Adipocyte (in vitro differentiated cells): ENCODE measurements at regions not wholly inside any gene's neighbourhood (a gene's known extent, or its start where the extent isn't known, plus 50 kb on each side); places are given as distances from the start of the nearest gene placed in this dataset.

Experiments
- DNase-seq: peaks from one replicate; pipeline ENCODE4 v3.0.0-alpha.2; 2015; ENCODE audit warnings: low read depth
- H3K27me3 ChIP-seq: replicated peaks from 2 replicates; pipeline ENCODE4 v1.7.0; 2013; ENCODE audit warnings: mild to moderate bottlenecking, low read length, moderate library complexity; ENCODE audit not compliant: control insufficient read depth, insufficient read depth
- H3K36me3 ChIP-seq: 2 replicates; pipeline ENCODE4 v1.7.0; 2013; ENCODE audit warnings: low read length, mild to moderate bottlenecking, moderate library complexity; ENCODE audit not compliant: control insufficient read depth, insufficient read depth, severe bottlenecking
- H3K4me1 ChIP-seq: 2 replicates; pipeline ENCODE4 v1.7.0; 2013; ENCODE audit warnings: mild to moderate bottlenecking, low read length, moderate library complexity; ENCODE audit not compliant: control insufficient read depth, insufficient read depth
- H3K4me3 ChIP-seq: 2 replicates; pipeline ENCODE4 v1.7.0; 2013; ENCODE audit warnings: mild to moderate bottlenecking, low read length, moderate library complexity
- H3K9ac ChIP-seq: 2 replicates; pipeline ENCODE4 v1.7.0; 2013; ENCODE audit warnings: mild to moderate bottlenecking, low read length, moderate library complexity
- H3K9me3 ChIP-seq: 2 replicates; pipeline ENCODE4 v1.7.0; 2013; ENCODE audit warnings: mild to moderate bottlenecking, low read length, moderate library complexity; ENCODE audit not compliant: control insufficient read depth

DNA sequence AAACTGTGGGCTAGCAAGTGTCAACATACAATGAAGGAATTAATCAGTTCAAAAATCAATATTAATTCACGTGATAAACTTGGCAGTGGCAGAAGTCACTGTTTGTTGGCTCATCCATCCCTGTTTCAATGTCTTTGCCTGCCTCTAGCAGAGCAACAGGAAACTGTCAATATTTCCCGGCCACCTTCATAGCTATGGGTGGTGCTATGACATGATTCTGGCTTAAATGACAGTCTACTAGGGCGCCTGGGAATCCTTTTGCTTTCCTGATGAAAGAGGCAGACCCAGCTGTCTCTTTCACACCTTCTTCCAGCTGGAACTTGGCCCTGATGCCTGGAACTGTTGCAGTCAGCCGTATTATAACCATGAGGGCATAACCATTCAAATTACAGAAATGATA lies 72.1 kb upstream of the DNAH5 start:
- no peak overlapping the region for H3K4me3 ChIP-seq
- H3K9me3 ChIP-seq: no peaks in the 10 kb centered on the region
- peaks cover 8% of the 10 kb centered on the region for H3K4me1 ChIP-seq
- H3K27me3 ChIP-seq: no peaks in the 10 kb centered on the region
- H3K36me3 ChIP-seq: no peaks in the 10 kb centered on the region
- H3K9ac ChIP-seq: no peak overlapping the region
- DNase-seq: no peak

DNA sequence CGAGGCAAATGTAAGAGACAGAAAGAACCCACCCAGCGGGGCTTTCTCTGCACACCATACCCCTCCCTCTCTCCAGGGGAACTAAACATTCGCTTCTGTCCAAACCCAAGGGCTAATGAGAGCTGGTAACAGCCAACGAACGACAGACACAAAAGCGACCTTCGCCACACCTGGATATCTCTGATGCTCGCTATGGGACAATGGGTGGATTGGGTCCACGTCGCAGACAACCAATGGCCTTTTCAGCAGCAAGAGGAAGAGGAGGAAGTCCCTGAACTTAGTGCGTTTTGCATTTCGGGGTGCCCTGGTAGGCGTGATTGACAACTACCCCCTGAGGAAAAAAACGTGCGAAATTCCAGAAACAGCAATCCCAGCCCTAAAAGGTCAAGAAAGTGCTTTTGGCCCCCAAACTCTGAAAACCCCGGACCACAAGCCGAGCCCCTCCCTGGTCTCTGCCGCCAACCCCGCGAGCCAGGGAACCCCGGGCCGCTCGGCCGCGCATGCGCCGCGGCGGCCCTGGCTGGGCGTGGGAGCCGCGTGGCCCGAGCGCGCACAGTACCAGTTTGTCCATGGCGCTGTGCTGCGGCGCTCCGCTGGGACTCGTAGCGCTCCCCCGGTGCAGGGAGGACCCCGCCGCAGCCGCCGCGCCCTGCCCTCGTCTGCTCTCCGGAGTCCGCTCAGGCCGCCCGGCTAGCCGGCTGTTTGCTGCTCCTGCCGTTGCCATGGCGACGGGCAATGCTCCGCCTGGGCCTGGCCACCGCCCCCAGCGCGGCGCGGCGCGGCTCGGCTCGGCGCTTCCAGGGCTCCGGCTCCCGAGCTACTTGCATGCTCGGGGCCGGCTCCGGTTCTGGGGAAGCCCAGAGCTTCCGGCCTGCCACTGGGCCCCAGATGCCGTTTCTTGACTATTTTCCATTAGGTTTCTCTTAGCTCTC lies 66.9 kb upstream of the DNAH5 start:
- peak overlapping the region; percentile 90 for H3K4me3 ChIP-seq
- peaks cover 27% of the 10 kb centered on the region for H3K4me1 ChIP-seq
- H3K27me3 ChIP-seq: no peaks in the 10 kb centered on the region
- no peaks in the 10 kb centered on the region for H3K36me3 ChIP-seq
- no peaks in the 10 kb centered on the region for H3K9me3 ChIP-seq
- DNase-seq: peak; percentile 96
- H3K9ac ChIP-seq: peak overlapping the region; percentile 87

DNA sequence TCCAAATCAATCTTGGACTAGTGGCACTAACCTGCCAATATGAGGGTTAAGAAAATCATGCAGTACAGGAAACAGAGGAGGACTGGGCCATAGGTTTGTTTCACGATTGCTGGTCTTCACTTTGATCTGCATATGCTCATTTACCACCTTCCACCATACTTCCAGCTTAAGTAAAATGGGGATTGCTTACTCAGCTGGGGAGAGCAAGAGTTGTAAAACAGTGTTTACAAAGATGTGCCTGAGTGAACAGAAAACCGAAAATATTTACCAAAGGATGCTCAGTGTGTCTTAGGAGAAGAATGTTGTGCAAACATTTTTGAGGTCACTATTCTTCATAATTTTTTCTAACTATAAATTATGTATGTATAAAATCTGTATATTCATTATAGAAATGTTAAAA lies 65.1 kb upstream of the DNAH5 start:
- Histone ChIP-seq H3K27me3 (no peaks in the 10 kb centered on the region), H3K9ac (no peak overlapping the region), H3K9me3 (no peaks in the 10 kb centered on the region), H3K4me3 (no peak overlapping the region), H3K36me3 (no peaks in the 10 kb centered on the region), H3K4me1 (peaks cover 32% of the 10 kb centered on the region)
- DNase-seq: no peak

DNA sequence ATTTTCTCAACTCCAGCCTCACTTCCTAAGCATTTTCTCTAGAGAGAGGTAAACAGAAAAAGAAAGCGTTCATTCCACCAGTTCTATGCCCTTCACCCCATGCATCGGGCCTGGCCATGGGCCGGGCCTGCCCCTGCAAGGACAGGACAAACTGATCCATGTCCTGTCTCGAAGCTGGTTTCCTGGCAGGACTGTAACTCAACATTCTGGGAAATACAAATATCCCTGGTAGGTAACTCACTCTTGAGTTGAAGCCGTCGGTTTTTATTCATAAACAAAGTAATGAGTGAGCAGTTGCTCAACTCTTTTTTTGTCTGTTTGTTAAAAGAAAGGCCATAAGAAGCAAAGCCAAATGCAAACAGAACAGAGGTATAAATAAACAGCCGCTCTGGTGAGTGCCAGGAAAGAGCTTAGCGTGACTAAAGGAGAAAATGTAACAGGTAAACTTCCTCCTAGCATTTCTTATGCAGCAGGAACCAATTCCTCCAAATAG lies 64.4 kb upstream of the DNAH5 start:
- Histone ChIP-seq H3K9ac (no peak overlapping the region), H3K9me3 (no peaks in the 10 kb centered on the region), H3K27me3 (no peaks in the 10 kb centered on the region), H3K4me1 (peaks cover 39% of the 10 kb centered on the region), H3K4me3 (no peak overlapping the region), H3K36me3 (no peaks in the 10 kb centered on the region)
- no peak for DNase-seq

DNA sequence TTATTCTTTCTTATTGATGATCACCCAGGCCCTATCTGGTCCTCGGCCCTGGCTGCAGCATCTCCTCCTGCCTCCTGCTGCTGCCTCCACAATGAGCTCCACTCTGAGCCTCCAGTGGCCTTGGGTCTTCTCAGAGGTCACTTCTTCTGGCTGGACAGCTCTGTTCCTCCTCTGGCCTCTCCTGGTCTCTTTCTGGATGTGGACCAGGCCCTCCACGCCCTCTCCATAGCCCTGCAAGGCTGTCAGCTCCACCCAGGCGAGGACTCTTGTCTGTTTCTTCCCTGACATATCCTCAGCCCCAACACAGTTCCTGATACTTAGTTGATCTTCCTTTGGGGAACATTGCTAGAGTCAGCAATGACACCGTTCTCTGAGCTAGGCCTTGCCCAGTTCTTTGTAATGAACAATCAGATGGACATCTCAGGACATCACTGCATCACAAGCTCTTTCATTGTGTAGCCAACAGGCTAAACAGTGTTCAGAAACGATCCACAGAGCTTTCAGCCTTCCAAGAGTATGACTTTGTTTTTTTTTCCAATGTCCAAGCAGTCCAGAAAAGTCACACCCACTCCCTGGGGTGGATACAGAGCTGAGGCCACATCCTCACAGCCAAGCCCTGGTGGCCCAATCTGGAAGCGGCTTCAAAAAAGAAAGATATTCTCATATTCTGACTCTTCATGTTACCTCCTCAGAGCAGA lies 62.5 kb upstream of the DNAH5 start:
- Histone ChIP-seq H3K9me3 (no peaks in the 10 kb centered on the region), H3K4me3 (no peak overlapping the region), H3K9ac (peak overlapping the region; percentile 42), H3K4me1 (peaks cover 39% of the 10 kb centered on the region), H3K36me3 (no peaks in the 10 kb centered on the region), H3K27me3 (no peaks in the 10 kb centered on the region)
- peak; percentile 20 for DNase-seq

DNA sequence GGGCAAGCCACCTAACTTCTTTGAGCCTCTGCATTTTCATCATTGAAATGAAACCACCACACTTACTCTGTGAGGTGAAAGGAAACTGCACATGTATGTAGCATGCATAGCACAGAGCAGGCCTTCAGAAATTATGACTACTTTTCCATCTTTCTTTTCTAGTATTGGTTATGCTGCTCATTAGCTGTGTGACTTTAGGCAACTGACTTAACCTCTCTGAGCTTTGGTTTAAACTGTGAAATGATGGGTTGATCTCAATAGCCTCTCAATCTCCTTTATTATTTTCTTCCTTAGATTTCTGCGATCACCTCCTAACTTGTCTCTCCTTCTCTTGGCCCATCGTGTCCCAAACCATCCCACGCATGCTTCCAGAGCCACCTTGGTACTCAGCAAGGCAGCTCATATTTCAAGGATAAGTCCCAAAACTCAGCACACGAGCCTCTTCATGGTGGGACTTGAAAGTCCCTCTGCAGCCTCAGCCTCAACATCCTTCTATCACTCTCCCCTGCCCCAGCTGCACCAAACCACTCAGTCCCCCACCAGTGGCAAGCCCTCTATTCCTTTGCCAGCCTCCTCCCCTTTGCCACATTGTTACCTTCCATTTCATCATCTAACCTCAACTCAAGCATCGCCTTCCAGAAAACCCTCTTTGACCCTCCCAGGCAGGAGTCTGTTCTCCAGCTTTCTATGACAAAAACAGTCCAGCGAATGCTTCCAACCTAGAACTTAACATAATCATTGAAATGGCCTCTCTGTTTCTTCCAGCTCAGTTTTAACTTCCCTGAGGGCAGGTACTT lies 60.3 kb upstream of the DNAH5 start:
- Histone ChIP-seq H3K9me3 (no peaks in the 10 kb centered on the region), H3K36me3 (no peaks in the 10 kb centered on the region), H3K4me1 (peaks cover 32% of the 10 kb centered on the region), H3K9ac (peak overlapping the region; percentile 20), H3K4me3 (no peak overlapping the region), H3K27me3 (no peaks in the 10 kb centered on the region)
- DNase-seq: peak; percentile 35

DNA sequence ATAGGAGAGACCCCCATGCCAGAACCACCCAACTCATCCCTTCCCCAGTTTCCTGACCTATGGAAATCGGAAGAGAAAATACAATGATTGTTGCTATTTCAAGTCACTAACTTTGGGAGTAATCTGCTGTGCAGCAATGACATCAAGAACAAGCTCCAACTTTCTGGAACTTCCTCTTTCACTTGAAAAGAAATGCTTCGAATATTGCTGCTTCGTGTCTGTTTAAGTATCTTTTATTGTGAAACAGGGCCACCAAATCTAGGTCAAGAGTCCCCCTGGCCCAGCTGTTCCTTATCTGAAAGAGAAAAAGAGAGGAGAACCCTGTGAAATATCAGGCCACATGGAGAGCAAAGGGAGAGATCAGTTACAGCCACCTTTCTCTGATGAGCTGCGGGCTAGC lies 59.4 kb upstream of the DNAH5 start:
- Histone ChIP-seq H3K4me3 (peak overlapping the region; percentile 38), H3K9me3 (no peaks in the 10 kb centered on the region), H3K9ac (peak overlapping the region; percentile 20), H3K36me3 (no peaks in the 10 kb centered on the region), H3K27me3 (no peaks in the 10 kb centered on the region), H3K4me1 (peaks cover 32% of the 10 kb centered on the region)
- DNase-seq: no peak

DNA sequence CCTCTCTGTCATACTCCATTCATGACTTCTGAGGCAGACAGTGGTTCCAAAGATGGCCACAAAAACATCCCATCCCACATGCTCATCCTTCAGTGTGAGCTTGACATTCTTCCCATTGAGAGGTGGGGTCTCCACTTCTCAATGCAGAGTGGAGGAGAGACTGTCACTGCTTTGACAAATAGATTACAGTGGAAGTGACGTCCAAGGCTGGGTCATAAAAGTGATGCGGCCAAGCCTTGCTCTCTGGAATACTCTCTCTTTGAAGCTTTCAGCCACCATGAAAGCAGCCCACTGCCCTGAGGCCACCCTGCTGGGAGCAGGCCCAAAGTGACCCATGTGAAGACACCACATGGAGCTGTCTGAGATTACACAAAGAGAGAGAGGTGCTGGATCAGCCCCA lies 59.0 kb upstream of the DNAH5 start:
- no peak for DNase-seq
- H3K36me3 ChIP-seq: no peaks in the 10 kb centered on the region
- H3K9ac ChIP-seq: peak overlapping the region; percentile 20
- H3K4me1 ChIP-seq: peaks cover 32% of the 10 kb centered on the region
- peak overlapping the region; percentile 38 for H3K4me3 ChIP-seq
- H3K9me3 ChIP-seq: no peaks in the 10 kb centered on the region
- H3K27me3 ChIP-seq: no peaks in the 10 kb centered on the region

DNA sequence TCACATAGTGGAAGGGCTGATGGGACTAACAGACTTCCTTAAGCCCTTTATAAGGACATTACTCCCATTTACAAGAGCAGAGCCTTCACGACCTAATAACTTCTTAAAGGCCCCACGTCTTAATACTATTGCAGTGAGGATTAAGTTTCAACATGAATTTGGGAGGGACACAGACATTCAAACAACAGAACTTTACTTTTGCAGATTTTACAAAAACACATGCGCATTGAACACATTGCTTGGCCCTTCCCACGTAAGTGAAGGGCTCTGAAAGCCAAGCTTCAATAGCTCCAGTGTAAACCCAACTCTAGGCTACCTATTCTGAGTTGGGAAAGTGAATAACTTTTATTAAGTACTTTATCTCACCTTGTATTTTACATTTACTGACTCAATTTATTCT lies 53.8 kb upstream of the DNAH5 start:
- peaks cover under 1% of the 10 kb centered on the region for H3K4me1 ChIP-seq
- DNase-seq: no peak
- no peak overlapping the region for H3K4me3 ChIP-seq
- no peak overlapping the region for H3K9ac ChIP-seq
- peaks cover 4% of the 10 kb centered on the region for H3K9me3 ChIP-seq
- H3K36me3 ChIP-seq: no peaks in the 10 kb centered on the region
- H3K27me3 ChIP-seq: no peaks in the 10 kb centered on the region

DNA sequence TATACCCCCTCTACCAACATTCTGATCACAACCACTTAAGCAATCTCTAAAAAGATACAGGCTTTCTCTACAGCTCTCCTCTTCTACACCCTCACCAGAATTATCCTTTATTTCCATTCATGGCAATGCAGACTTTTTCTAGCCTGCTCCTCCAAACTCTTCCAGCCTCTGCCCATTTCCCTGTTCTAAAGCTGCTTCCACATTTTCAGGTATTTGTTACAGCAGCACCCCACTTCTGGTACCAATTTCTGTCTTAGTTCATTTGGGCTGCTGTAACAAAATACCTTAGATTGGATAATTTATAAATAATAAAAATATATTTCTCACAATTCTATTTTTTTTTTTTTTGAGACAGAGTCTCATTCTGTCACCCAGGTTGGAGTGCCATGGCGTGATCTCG lies 53.0 kb upstream of the DNAH5 start:
- peaks cover 4% of the 10 kb centered on the region for H3K9me3 ChIP-seq

More for the DNA sequence above, 53.0 kb upstream of the DNAH5 start:
- H3K4me3 ChIP-seq: no peak overlapping the region
- H3K27me3 ChIP-seq: no peaks in the 10 kb centered on the region
- no peak for DNase-seq
- no peaks in the 10 kb centered on the region for H3K4me1 ChIP-seq
- no peak overlapping the region for H3K9ac ChIP-seq
- no peaks in the 10 kb centered on the region for H3K36me3 ChIP-seq
